Ovary (tissue), 3 donors: ENCODE measurements at regions not wholly inside any gene's neighbourhood (a gene's known extent, or its start where the extent isn't known, plus 50 kb on each side); places are given as distances from the start of the nearest gene placed in this dataset.

Experiments
- CTCF ChIP-seq, 3 donors: fragments of 450-650 bp in 2 of 3; fragments of 200-600 bp in 1 of 3; IDR thresholded peaks; one replicate each; pipeline versions ENCODE4 v1.5.1 to v1.8.0; 2016 to 2022; ENCODE audit warnings: antibody characterized with exemption in 3 of 3, mild to moderate bottlenecking in 1 of 3
- POLR2A ChIP-seq: fragments of 450-650 bp; IDR thresholded peaks from one replicate; pipeline ENCODE4 v1.6.1; 2017; ENCODE audit warnings: antibody characterized with exemption, mild to moderate bottlenecking, moderate library complexity
- donor health status: DM: no; HTN: no; CAD: no.

GRCh38 chr14:38930898-38931297 lies 172.1 kb downstream of the SEC23A start:
- TF ChIP-seq CTCF (IDR thresholded peaks at IDR 0.05) (no peak), POLR2A (no peak)
